ENCODE measurements at regions not wholly inside any gene's neighbourhood (a gene's known extent, or its start where the extent isn't known, plus 50 kb on each side); places are given as distances from the start of the nearest gene placed in this dataset.

DNA sequence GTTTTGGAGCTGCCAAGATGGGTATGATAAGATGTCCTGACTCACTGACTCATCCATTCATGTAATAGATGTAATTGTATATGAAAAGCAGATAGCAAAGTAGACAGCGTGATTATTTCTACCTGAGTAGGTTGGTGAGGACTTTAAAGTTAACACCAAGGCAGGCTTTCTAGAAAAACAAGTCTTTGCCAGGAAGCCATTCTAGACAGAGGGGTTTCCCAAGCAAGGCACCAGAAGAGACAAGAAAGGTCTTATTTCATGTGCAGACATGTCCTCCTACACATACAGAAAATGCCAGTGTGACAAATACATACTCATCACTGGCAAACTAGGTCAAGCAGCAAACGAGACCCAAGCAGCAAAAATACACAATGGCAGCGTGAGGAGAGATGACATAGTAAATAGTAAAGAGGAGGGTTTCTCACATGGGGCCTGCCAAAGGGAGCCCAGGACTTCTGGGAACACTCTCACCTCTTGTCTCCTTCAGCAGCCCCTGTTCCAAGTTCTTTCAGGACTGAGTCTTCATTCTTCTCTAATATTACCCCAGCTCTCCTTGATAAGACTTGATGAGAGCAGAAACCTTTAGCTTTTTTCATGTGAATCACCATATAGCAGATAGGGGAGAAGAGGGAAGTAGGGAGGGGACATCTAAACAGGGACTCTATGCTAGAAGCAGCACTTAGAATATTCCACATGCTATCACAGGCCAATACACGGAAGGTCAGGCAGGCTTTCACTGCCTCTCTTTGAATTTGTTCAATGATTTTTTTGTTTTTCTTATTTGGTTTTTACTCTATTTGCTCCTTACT lies 114.6 kb upstream of the ATP1B1 start (continued):
- TF ChIP-seq, protein P1, sequence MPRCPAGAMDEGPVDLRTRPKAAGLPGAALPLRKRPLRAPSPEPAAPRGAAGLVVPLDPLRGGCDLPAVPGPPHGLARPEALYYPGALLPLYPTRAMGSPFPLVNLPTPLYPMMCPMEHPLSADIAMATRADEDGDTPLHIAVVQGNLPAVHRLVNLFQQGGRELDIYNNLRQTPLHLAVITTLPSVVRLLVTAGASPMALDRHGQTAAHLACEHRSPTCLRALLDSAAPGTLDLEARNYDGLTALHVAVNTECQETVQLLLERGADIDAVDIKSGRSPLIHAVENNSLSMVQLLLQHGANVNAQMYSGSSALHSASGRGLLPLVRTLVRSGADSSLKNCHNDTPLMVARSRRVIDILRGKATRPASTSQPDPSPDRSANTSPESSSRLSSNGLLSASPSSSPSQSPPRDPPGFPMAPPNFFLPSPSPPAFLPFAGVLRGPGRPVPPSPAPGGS (CRISPR knock-in tag; IDR thresholded peaks at IDR 0.05): no peak

DNA sequence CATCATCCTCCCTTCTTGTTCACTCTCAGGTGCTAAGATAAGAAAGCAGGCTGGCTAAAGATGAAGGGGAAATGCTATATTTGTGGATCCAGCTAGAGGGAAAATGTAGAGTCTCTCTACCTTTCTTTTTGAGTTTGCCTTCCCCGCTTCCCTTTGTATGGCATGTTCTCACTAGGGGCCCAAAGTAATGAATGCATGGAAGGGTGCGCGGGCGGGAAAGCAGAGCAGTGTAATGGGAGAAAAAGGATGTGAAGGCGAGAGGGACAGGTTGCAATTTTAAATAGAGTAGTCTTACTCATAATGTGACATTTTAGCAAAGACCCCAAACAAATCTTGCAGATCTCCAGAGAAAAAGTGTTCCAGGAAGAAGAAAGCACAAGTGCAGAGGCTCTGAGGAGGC lies 105.1 kb upstream of the ATP1B1 start:
- Histone ChIP-seq H3K4me2 (ENCODE audit: low read depth, low read length) (no peak overlapping the region), H3K27ac (ENCODE audit: extremely low read length, insufficient read depth, low read length) (no peak overlapping the region), H3K27me3 (ENCODE audit: control insufficient read depth in 1 of 2, insufficient read depth in 2 of 2, low read length in 2 of 2) (peaks cover 0 to 4% of the 10 kb centered on the region in 2 experiments; a peak in 1 of 5 replicates), H3K9ac (ENCODE audit: insufficient read depth, low read depth, low read length) (no peak overlapping the region), H3K9me3 (ENCODE audit: low read length) (no peaks in the 10 kb centered on the region), H3K4me1 (ENCODE audit: insufficient read depth, low read length) (no peaks in the 10 kb centered on the region), H2AFZ (ENCODE audit: low read length) (no peak overlapping the region), H4K20me1 (ENCODE audit: insufficient read depth, low read length) (no peaks in the 10 kb centered on the region), H3K4me3 (replicated peaks in 1 of 3; ENCODE audit: insufficient read depth in 1 of 3, low read depth in 2 of 3, low read length in 3 of 3) (no peak overlapping the region), H3K79me2 (ENCODE audit: insufficient read depth, low read length) (no peaks in the 10 kb centered on the region), H3K36me3 (replicated peaks in 1 of 2; ENCODE audit: control insufficient read depth in 1 of 2, insufficient read depth in 2 of 2, low read length in 2 of 2) (no peaks in the 10 kb centered on the region)
- ATAC-seq (no peak), FAIRE-seq (no peak), DNase-seq (ENCODE audit: low spot score) (no peak)
- in situ Hi-C loops (cut with HindIII; ENCODE audit: extremely low pct_ligation_motif_present, low pct_unique_long_range_greater_than_20kb): no loop called here
- CTCF ChIA-PET (ENCODE audit: low intra/inter-chr PET ratio, low total read pairs): no interaction called here
- TF ChIP-seq ZNF556 (CRISPR knock-in tag; IDR thresholded peaks at IDR 0.05; ENCODE audit: borderline replicate concordance) (no peak), TCF7 (IDR thresholded peaks at IDR 0.05; ENCODE audit: low read depth) (no peak), ZNF557 (CRISPR knock-in tag; IDR thresholded peaks at IDR 0.05) (no peak), POLR2AphosphoS5 (IDR thresholded peaks at IDR 0.05; ENCODE audit: low read depth, low read length) (no peak), ESRRA (CRISPR knock-in tag; IDR thresholded peaks at IDR 0.05; ENCODE audit: low read depth) (no peak), FOXM1 (CRISPR knock-in tag; IDR thresholded peaks at IDR 0.05) (no peak), ZNF75D (CRISPR knock-in tag; IDR thresholded peaks at IDR 0.05; ENCODE audit: borderline replicate concordance) (no peak), TMF1 (CRISPR knock-in tag; IDR thresholded peaks at IDR 0.05; ENCODE audit: low read depth) (no peak), ZFP37 (CRISPR knock-in tag; IDR thresholded peaks at IDR 0.05; ENCODE audit: borderline replicate concordance) (no peak)
- TF ChIP-seq, protein P2, sequence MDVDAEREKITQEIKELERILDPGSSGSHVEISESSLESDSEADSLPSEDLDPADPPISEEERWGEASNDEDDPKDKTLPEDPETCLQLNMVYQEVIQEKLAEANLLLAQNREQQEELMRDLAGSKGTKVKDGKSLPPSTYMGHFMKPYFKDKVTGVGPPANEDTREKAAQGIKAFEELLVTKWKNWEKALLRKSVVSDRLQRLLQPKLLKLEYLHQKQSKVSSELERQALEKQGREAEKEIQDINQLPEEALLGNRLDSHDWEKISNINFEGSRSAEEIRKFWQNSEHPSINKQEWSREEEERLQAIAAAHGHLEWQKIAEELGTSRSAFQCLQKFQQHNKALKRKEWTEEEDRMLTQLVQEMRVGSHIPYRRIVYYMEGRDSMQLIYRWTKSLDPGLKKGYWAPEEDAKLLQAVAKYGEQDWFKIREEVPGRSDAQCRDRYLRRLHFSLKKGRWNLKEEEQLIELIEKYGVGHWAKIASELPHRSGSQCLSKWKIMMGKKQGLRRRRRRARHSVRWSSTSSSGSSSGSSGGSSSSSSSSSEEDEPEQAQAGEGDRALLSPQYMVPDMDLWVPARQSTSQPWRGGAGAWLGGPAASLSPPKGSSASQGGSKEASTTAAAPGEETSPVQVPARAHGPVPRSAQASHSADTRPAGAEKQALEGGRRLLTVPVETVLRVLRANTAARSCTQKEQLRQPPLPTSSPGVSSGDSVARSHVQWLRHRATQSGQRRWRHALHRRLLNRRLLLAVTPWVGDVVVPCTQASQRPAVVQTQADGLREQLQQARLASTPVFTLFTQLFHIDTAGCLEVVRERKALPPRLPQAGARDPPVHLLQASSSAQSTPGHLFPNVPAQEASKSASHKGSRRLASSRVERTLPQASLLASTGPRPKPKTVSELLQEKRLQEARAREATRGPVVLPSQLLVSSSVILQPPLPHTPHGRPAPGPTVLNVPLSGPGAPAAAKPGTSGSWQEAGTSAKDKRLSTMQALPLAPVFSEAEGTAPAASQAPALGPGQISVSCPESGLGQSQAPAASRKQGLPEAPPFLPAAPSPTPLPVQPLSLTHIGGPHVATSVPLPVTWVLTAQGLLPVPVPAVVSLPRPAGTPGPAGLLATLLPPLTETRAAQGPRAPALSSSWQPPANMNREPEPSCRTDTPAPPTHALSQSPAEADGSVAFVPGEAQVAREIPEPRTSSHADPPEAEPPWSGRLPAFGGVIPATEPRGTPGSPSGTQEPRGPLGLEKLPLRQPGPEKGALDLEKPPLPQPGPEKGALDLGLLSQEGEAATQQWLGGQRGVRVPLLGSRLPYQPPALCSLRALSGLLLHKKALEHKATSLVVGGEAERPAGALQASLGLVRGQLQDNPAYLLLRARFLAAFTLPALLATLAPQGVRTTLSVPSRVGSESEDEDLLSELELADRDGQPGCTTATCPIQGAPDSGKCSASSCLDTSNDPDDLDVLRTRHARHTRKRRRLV (CRISPR knock-in tag; IDR thresholded peaks at IDR 0.05): no peak
- TF ChIP-seq, protein P3, sequence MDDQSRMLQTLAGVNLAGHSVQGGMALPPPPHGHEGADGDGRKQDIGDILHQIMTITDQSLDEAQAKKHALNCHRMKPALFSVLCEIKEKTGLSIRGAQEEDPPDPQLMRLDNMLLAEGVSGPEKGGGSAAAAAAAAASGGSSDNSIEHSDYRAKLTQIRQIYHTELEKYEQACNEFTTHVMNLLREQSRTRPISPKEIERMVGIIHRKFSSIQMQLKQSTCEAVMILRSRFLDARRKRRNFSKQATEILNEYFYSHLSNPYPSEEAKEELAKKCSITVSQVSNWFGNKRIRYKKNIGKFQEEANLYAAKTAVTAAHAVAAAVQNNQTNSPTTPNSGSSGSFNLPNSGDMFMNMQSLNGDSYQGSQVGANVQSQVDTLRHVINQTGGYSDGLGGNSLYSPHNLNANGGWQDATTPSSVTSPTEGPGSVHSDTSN (CRISPR knock-in tag; IDR thresholded peaks at IDR 0.05; ENCODE audit: borderline replicate concordance): no peak
- TF ChIP-seq, protein P4, sequence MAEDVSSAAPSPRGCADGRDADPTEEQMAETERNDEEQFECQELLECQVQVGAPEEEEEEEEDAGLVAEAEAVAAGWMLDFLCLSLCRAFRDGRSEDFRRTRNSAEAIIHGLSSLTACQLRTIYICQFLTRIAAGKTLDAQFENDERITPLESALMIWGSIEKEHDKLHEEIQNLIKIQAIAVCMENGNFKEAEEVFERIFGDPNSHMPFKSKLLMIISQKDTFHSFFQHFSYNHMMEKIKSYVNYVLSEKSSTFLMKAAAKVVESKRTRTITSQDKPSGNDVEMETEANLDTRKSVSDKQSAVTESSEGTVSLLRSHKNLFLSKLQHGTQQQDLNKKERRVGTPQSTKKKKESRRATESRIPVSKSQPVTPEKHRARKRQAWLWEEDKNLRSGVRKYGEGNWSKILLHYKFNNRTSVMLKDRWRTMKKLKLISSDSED (CRISPR knock-in tag; IDR thresholded peaks at IDR 0.05): no peak
- no TSS peak for BruUV-seq (replicated peaks)
- WGBS (ENCODE audit: low lambda C conversion rate): 70% methylated on average over 5 of the region's 5 CpGs
- POLR2A ChIA-PET: no interaction called here
- intact Hi-C loops (cut with micrococcal nuclease; ENCODE audit: unreplicated experiment): loop anchor here (10.0 kb wide), 1 partner anchor 103 kb away; the partner anchor contains the start of gene ATP1B1
